H1 (cell line): ENCODE measurements at regions not wholly inside any gene's neighbourhood (a gene's known extent, or its start where the extent isn't known, plus 50 kb on each side); places are given as distances from the start of the nearest gene placed in this dataset.

Experiments used
- CTCF ChIA-PET: fragments of 300-600 bp; sonication (Branson Sonifier 250); formaldehyde crosslinking; loops from one replicate; lab custom pipeline; 2021; ENCODE audit not compliant: partially characterized antibody; lab: Charles Lee
- POLR2A ChIA-PET: fragments of 300-600 bp; sonication (Branson Sonifier 250); formaldehyde crosslinking; loops from one replicate; lab custom pipeline; 2021; ENCODE audit warnings: inconsistent platforms; ENCODE audit not compliant: partially characterized antibody; lab: Charles Lee
- DNase-seq, 2 experiments: peaks; one replicate each; pipeline versions ENCODE4 v3.0.0 to v3.0.0-alpha.2; 2010 to 2022; ENCODE audit warnings: low spot score in 2 of 2, low read depth in 1 of 2, mixed read lengths in 1 of 2
- FAIRE-seq: peaks from 2 replicates; lab custom pipeline; 2011; peaks lifted over from hg19 to GRCh38; lab: Jason Lieb, UNC
- H2AFZ ChIP-seq: 2 replicates; pipeline ENCODE4 v1.8.1; 2012; ENCODE audit warnings: low read length, inconsistent platforms
- H2AK5ac ChIP-seq: 2 replicates; pipeline ENCODE4 v1.6.1; 2013; ENCODE audit warnings: low read depth, low read length
- H2BK120ac ChIP-seq: replicated peaks from 2 replicates; pipeline ENCODE3; 2013; ENCODE audit warnings: low read depth, low read length, inconsistent platforms
- H2BK12ac ChIP-seq: 2 replicates; pipeline ENCODE4 v1.6.1; 2013; ENCODE audit warnings: low read depth, low read length
- H2BK15ac ChIP-seq: 2 replicates; pipeline ENCODE4 v1.6.1; 2013; ENCODE audit warnings: low read length
- H2BK20ac ChIP-seq: 2 replicates; pipeline ENCODE4 v1.6.1; 2013; ENCODE audit warnings: low read length
- H2BK5ac ChIP-seq: 2 replicates; pipeline ENCODE4 v1.6.1; 2013; ENCODE audit warnings: low read depth, low read length
- H3K14ac ChIP-seq: 2 replicates; pipeline ENCODE4 v1.6.1; 2013; ENCODE audit warnings: inconsistent platforms; ENCODE audit not compliant: insufficient read length
- H3K18ac ChIP-seq: 2 replicates; pipeline ENCODE4 v1.6.1; 2013; ENCODE audit warnings: low read length; ENCODE audit errors: extremely low read depth
- H3K23ac ChIP-seq: 2 replicates; pipeline ENCODE4 v1.6.1; 2013; ENCODE audit warnings: inconsistent platforms; ENCODE audit not compliant: insufficient read length
- H3K23me2 ChIP-seq: 2 replicates; pipeline ENCODE4 v1.6.1; 2013; ENCODE audit warnings: low read depth, low read length
- H3K27ac ChIP-seq: 2 replicates; pipeline ENCODE4 v1.6.1; 2011; ENCODE audit warnings: low read depth, low read length, inconsistent platforms
- H3K27me3 ChIP-seq, 4 experiments: replicated peaks in 1 of 4; 1 replicate in 1 of 4; 2 replicates in 3 of 4; pipeline versions ENCODE4 v1.6.1 to v1.8.1; 2011 to 2013; ENCODE audit warnings: low read length in 3 of 4, mild to moderate bottlenecking in 3 of 4, inconsistent platforms in 2 of 4, mixed read lengths in 2 of 4, moderate library complexity in 1 of 4; ENCODE audit not compliant: control insufficient read depth in 3 of 4, insufficient read depth in 3 of 4; ENCODE audit errors: extremely low read depth in 1 of 4
- H3K36me3 ChIP-seq, 4 experiments: 2 replicates each; pipeline versions ENCODE4 v1.6.1 to v1.8.1; 2011 to 2013; ENCODE audit warnings: mild to moderate bottlenecking in 4 of 4, low read length in 3 of 4, moderate library complexity in 2 of 4, control low read depth in 1 of 4, inconsistent platforms in 1 of 4; ENCODE audit not compliant: insufficient read depth in 4 of 4, control insufficient read depth in 2 of 4
- H3K4ac ChIP-seq: replicated peaks from 2 replicates; pipeline ENCODE3; 2013; ENCODE audit warnings: low read length, low read depth, mixed read lengths, inconsistent platforms; ENCODE audit not compliant: insufficient read length
- H3K4me1 ChIP-seq, 4 experiments: replicated peaks in 1 of 4; 1 replicate in 1 of 4; 2 replicates in 3 of 4; pipeline versions ENCODE4 v1.6.1 to v1.8.1; 2011 to 2013; ENCODE audit warnings: low read length in 3 of 4, inconsistent platforms in 2 of 4, mixed read lengths in 1 of 4; ENCODE audit not compliant: insufficient read depth in 4 of 4, control insufficient read depth in 3 of 4
- H3K4me2 ChIP-seq, 2 experiments: 2 replicates each; pipeline versions ENCODE4 v1.6.1 to v1.8.1; 2011 to 2013; ENCODE audit warnings: low read depth in 2 of 2, low read length in 2 of 2, control low read depth in 1 of 2, inconsistent platforms in 1 of 2, mild to moderate bottlenecking in 1 of 2; ENCODE audit not compliant: insufficient read depth in 1 of 2
- H3K4me3 ChIP-seq, 4 experiments: fragments of 200-600, 300-600 bp in 1 of 4; sonication (generic), shearing (Covaris generic), sonication (Bioruptor Twin) in 1 of 4; 2 replicates each; pipeline versions ENCODE4 v1.5.1 to v1.8.1; 2011 to 2016; ENCODE audit warnings: low read length in 4 of 4, low read depth in 3 of 4, control low read depth in 2 of 4, inconsistent platforms in 2 of 4, mild to moderate bottlenecking in 2 of 4, mixed read lengths in 1 of 4, moderate library complexity in 1 of 4; ENCODE audit not compliant: insufficient read depth in 2 of 4; ENCODE audit errors: extremely low read depth in 1 of 4
- H3K56ac ChIP-seq: replicated peaks from 2 replicates; pipeline ENCODE3; 2013; ENCODE audit warnings: low read depth, mild to moderate bottlenecking, mixed read lengths, low read length, inconsistent platforms; ENCODE audit not compliant: insufficient read length
- H3K79me1 ChIP-seq: 2 replicates; pipeline ENCODE4 v1.6.1; 2013; ENCODE audit warnings: low read depth, low read length, control low read depth
- H3K79me2 ChIP-seq, 2 experiments: 2 replicates each; pipeline versions ENCODE4 v1.6.1 to v1.8.1; 2012 to 2013; ENCODE audit warnings: low read length in 2 of 2, mild to moderate bottlenecking in 2 of 2, inconsistent platforms in 1 of 2; ENCODE audit not compliant: insufficient read depth in 2 of 2, control insufficient read depth in 1 of 2
- H3K9ac ChIP-seq, 4 experiments: replicated peaks in 1 of 4; 1 replicate in 1 of 4; 2 replicates in 3 of 4; pipeline versions ENCODE4 v1.6.1 to v1.8.1; 2011 to 2013; ENCODE audit warnings: low read depth in 3 of 4, low read length in 3 of 4, control low read depth in 2 of 4, mild to moderate bottlenecking in 2 of 4, moderate library complexity in 2 of 4, inconsistent platforms in 1 of 4; ENCODE audit errors: extremely low read depth in 1 of 4
- H3K9me3 ChIP-seq, 2 experiments: 2 replicates each; pipeline versions ENCODE4 v1.6.1 to v1.8.1; 2012 to 2013; ENCODE audit warnings: mild to moderate bottlenecking in 2 of 2, moderate library complexity in 2 of 2, control low read depth in 1 of 2, inconsistent platforms in 1 of 2, low read depth in 1 of 2, low read length in 1 of 2, mixed read lengths in 1 of 2; ENCODE audit not compliant: insufficient read depth in 2 of 2
- H4K20me1 ChIP-seq, 2 experiments: replicated peaks in 1 of 2; 2 replicates each; pipeline versions ENCODE3 to v1.8.1; 2011 to 2013; ENCODE audit warnings: inconsistent platforms in 2 of 2, low read length in 2 of 2, mild to moderate bottlenecking in 1 of 2; ENCODE audit not compliant: insufficient read depth in 2 of 2, control insufficient read depth in 1 of 2
- H4K5ac ChIP-seq: 2 replicates; pipeline ENCODE4 v1.6.1; 2013; ENCODE audit warnings: low read length, low read depth, mixed read lengths, inconsistent platforms; ENCODE audit not compliant: insufficient read length
- H4K8ac ChIP-seq: 2 replicates; pipeline ENCODE4 v1.8.0; 2013; ENCODE audit warnings: mild to moderate bottlenecking, moderate library complexity, low read length, inconsistent platforms; ENCODE audit not compliant: insufficient read depth; ENCODE audit errors: extremely low read depth
- H4K91ac ChIP-seq: replicated peaks from 2 replicates; pipeline ENCODE3; 2013; ENCODE audit warnings: low read length, mixed read lengths, inconsistent platforms; ENCODE audit not compliant: insufficient read length
- ZNF274 ChIP-seq: IDR thresholded peaks from 2 replicates; pipeline ENCODE4 v1.7.0; 2012; ENCODE audit warnings: low read length, borderline replicate concordance; ENCODE audit errors: extremely low read depth
- WGBS, 2 experiments: shearing (Covaris generic) in 1 of 2; methylation state at CpG; one replicate each; pipeline versions ENCODE4 v1.1.6 to v1.1.7; 2013 to 2015; ENCODE audit warnings: low lambda C conversion rate in 2 of 2, mixed read lengths in 2 of 2, inconsistent platforms in 1 of 2, low coverage in 1 of 2, missing lambda C conversion rate in 1 of 2; ENCODE audit not compliant: insufficient replicate concordance in 2 of 2, insufficient coverage in 1 of 2, insufficient read length in 1 of 2; ENCODE audit errors: extremely low coverage in 1 of 2, missing lambda C conversion rate in 1 of 2; 5-methylcytosine and 5-hydroxymethylcytosine counted together

DNA sequence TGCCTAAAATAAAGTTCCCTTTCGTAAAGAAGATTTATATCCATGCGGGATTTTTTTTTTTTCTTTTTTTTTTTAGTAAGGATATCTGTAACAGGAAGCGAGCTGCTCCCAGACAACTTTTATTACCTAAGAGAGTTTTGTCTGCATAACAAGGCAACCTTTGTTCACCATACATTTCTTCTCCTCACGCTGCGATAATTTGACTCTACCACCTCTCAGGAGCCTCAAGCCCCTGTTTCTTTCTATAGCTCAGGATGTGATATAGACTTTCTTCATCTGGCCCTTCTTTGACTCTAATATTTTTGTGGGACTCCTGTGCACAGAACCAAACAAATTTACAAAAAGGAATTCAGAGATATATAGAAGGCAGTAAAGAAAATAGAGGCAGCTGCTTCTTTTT, 1053.7 kb upstream of the SPRY2 start:
- ChIA-PET CTCF (interaction anchor here (1.1 kb wide), 1 partner anchor 11 kb away, joined by 4 read pairs; no protein-coding TSS in a partner anchor), POLR2A (no interaction called here)
- no peak overlapping the region for H2BK15ac ChIP-seq
- no peak overlapping the region for H4K5ac ChIP-seq
- no peak overlapping the region for H3K56ac ChIP-seq
- H3K9ac ChIP-seq: no peak overlapping the region
- H3K23ac ChIP-seq: no peak overlapping the region
- no peak overlapping the region for H3K4me3 ChIP-seq
- peaks cover 0 to 7% (median 0%) of the 10 kb centered on the region in 4 experiments; a peak in 2 of 7 replicates for H3K4me1 ChIP-seq
- H3K79me1 ChIP-seq: no peaks in the 10 kb centered on the region
- no peak overlapping the region for H2BK120ac ChIP-seq
- no peaks in the 10 kb centered on the region for H3K27me3 ChIP-seq
- no peak overlapping the region for H4K8ac ChIP-seq
- no peak overlapping the region for H3K4ac ChIP-seq
- peak overlapping the region in 1 of 2 experiments; percentile 11; a peak in 1 of 4 replicates for H3K4me2 ChIP-seq
- FAIRE-seq (no peak), DNase-seq (no peak)
- no peak overlapping the region for H2BK12ac ChIP-seq
- WGBS, 2 experiments: 58% methylated on average over 5 of the region's 5 CpGs; no CpG with 5 or more reads in 1 of the 2 experiments
- H3K23me2 ChIP-seq: no peaks in the 10 kb centered on the region
- no peak overlapping the region for H4K91ac ChIP-seq
- no peak overlapping the region for H2BK5ac ChIP-seq
- peak overlapping the region; percentile 91; the same call in 1 of the 2 replicates for H2AFZ ChIP-seq
- H3K9me3 ChIP-seq: no peaks in the 10 kb centered on the region; a peak in 1 of 4 replicates
- no peak overlapping the region for H3K14ac ChIP-seq
- no peak overlapping the region for H3K27ac ChIP-seq
- no peak overlapping the region for H2AK5ac ChIP-seq
- H3K18ac ChIP-seq: no peak overlapping the region
- TF ChIP-seq ZNF274: no peak
- no peaks in the 10 kb centered on the region for H3K79me2 ChIP-seq
- H4K20me1 ChIP-seq: no peaks in the 10 kb centered on the region
- H2BK20ac ChIP-seq: no peak overlapping the region
- no peaks in the 10 kb centered on the region for H3K36me3 ChIP-seq
